ENCODE measurements at regions not wholly inside any gene's neighbourhood (a gene's known extent, or its start where the extent isn't known, plus 50 kb on each side); places are given as distances from the start of the nearest gene placed in this dataset.

- TF ChIP-seq, protein P1, sequence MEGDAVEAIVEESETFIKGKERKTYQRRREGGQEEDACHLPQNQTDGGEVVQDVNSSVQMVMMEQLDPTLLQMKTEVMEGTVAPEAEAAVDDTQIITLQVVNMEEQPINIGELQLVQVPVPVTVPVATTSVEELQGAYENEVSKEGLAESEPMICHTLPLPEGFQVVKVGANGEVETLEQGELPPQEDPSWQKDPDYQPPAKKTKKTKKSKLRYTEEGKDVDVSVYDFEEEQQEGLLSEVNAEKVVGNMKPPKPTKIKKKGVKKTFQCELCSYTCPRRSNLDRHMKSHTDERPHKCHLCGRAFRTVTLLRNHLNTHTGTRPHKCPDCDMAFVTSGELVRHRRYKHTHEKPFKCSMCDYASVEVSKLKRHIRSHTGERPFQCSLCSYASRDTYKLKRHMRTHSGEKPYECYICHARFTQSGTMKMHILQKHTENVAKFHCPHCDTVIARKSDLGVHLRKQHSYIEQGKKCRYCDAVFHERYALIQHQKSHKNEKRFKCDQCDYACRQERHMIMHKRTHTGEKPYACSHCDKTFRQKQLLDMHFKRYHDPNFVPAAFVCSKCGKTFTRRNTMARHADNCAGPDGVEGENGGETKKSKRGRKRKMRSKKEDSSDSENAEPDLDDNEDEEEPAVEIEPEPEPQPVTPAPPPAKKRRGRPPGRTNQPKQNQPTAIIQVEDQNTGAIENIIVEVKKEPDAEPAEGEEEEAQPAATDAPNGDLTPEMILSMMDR (IDR thresholded peaks at IDR 0.05; ENCODE audit: insufficient read depth, missing control alignments): no peak
- DNase-seq (ENCODE audit: insufficient read length, low spot score) (no peak), FAIRE-seq (no peak)
These were observed 247.7 kb upstream of the RBMS1 start for GRCh38 chr2:160741271-160741670.

- TF ChIP-seq, protein P1 (IDR thresholded peaks at IDR 0.05; ENCODE audit: insufficient read depth, missing control alignments): no peak
- no peak for DNase-seq (ENCODE audit: insufficient read length, low spot score)
- FAIRE-seq: no peak
These were observed 248.2 kb upstream of the RBMS1 start for GRCh38 chr2:160741815-160742214.

- TF ChIP-seq, protein P1 (IDR thresholded peaks at IDR 0.05; ENCODE audit: insufficient read depth, missing control alignments): no peak
- FAIRE-seq (no peak), DNase-seq (ENCODE audit: insufficient read length, low spot score) (no peak)
These were observed 249.1 kb upstream of the RBMS1 start for GRCh38 chr2:160742667-160743066.

DNA sequence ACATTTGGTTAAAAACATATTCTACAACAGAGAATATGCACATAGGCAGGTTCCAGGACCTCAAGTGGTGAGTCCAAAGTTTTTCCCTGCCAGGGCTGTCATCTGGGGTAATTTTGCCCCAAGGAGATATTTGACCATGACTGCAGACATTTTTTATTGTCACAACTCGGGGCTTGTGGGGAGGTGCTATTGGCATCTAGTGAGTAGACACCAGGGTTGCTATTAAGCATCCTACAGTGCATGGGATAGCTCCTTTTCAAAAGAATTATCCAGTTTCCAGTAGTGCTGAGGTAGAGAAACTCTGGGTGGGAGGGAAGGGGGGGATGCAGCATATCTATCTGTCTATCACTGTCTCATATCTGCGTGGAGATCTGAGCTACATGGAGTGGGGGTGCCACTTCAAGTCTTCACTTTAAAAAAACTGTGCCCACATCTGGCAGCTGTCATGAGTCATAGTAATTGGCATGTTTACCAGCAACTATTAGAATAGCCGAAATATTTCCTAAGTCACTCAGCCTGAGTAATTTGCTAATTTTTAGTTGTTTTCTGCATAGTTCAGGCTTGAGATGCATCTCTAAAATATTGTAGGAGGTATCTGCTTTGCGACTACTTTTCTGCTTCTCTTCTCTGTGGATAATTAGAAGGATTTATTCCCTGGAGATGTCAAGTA is 254.0 kb upstream of the RBMS1 start:
- DNase-seq (ENCODE audit: insufficient read length, low spot score) (no peak), FAIRE-seq (no peak)
- TF ChIP-seq, protein P1 (IDR thresholded peaks at IDR 0.05; ENCODE audit: insufficient read depth, missing control alignments): no peak

- no peak for DNase-seq (ENCODE audit: insufficient read length, low spot score)
- FAIRE-seq: no peak
- TF ChIP-seq, protein P1 (IDR thresholded peaks at IDR 0.05; ENCODE audit: insufficient read depth, missing control alignments): no peak
These were observed 257.4 kb upstream of the RBMS1 start for GRCh38 chr2:160751021-160751420.

GRCh38 chr2:160752475-160753330 is 259.1 kb upstream of the RBMS1 start:
- TF ChIP-seq, protein P1 (IDR thresholded peaks at IDR 0.05; ENCODE audit: insufficient read depth, missing control alignments): no peak
- DNase-seq (ENCODE audit: insufficient read length, low spot score): no peak
- no peak for FAIRE-seq

- DNase-seq (ENCODE audit: insufficient read length, low spot score) (no peak), FAIRE-seq (no peak)
- TF ChIP-seq, protein P1 (IDR thresholded peaks at IDR 0.05; ENCODE audit: insufficient read depth, missing control alignments): no peak
These were observed 259.7 kb upstream of the RBMS1 start for GRCh38 chr2:160753331-160753654.

Data from D721Med (cell line).